NCI-H446 (cell line): ENCODE measurements at regions not wholly inside any gene's neighbourhood (a gene's known extent, or its start where the extent isn't known, plus 50 kb on each side); places are given as distances from the start of the nearest gene placed in this dataset.
A peak's percentile ranks its signal among the peaks of the same experiment; 100 is the strongest.
"Not testable (repeated sequence)": the region's sequence is repeated elsewhere in the genome, so short reads cannot be mapped to it uniquely, and the experiment has no call there.

Experiments used
- DNase-seq, 2 experiments: peaks; one replicate each; lab custom pipeline; 2025; lab: John Stamatoyannopoulos, UW

DNA sequence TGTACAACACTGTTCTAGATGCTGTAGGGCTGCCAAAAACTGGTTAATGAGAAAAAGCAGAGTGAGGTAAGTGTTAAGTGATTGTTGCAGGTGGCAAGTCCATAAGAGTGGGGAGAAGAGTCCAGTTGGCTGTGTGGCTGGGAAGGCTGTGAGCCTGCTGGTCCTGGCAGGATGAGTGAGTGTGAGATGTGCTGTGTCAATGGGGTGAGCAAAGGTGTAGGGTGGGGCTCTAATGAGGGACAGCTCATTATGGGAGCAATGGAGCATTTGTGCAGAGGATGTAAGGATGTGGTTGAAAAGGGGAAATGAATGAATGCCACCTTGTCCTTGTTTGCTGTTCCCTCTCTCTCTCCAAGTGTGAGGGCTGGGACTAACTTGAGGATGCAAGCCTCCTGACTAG lies 145.3 kb upstream of the ROPN1 start:
- DNase-seq = no peak

DNA sequence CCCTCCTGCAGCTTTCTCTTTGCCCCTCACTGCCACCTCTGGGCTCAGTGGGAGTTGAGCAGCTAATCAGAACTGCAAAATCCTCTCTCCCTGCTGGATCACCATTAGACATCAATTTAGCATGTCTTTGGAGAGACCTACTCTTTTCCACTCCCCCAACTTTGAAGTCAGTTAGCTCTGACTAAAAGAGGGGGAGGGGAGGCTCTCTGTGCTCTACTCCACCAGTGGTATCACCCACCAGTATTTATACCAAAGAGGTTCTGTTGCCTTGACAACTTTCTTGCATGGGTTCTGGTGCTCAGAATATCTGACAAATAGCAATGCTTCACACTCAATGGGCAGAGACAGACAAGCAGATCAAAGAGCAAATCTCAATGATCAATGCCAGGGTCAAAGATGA lies 146.2 kb upstream of the ROPN1 start:
- DNase-seq = no peak

DNA sequence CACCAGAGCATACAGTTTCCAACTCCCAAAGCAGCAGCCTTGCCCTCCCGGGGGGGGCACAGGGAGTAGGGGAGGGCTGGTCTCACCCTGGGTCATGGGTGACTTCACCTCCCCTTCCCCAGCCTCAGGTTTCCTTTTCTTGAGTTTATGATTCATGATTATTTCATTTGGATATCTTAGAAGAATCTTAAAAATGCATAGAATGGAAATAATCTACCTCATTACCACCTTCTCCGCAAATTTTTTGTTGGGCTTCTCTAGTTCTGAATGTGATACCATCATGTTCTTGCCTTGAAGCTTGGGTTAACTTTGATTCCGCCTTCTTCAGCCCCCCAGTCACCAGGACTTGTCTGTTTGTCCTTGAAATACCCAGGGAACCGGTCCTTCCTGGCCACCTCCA lies 148.8 kb upstream of the ROPN1 start:
- DNase-seq = no peak

DNA sequence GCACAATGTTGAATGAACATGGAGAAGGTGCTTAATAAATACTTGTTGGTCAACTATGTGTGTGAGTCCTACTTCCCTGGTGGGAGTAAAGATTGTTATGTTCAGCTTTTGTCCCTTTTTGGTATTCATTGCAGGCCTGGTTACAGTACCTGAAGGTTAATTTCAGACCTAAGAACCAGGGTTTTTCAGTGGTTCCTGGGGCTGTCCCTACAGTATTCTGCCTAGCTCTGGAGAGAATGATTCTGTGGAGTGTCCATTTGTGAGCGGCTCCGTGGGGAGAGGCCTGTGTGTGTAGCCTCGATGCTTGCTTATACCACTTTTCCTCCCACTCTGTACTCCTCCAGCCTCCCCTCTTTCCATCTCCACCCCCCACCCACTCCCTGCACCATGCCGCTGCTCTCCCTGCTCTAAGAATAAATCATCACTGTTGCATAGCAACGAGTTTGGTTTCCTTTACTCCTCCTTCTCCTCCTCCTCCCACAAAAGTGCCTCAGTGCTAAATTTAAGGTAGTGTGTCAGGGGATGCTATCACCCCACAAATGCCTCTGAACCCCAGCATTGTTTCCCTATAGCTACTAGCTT lies 150.6 kb upstream of the ROPN1 start:
- no peak for DNase-seq

DNA sequence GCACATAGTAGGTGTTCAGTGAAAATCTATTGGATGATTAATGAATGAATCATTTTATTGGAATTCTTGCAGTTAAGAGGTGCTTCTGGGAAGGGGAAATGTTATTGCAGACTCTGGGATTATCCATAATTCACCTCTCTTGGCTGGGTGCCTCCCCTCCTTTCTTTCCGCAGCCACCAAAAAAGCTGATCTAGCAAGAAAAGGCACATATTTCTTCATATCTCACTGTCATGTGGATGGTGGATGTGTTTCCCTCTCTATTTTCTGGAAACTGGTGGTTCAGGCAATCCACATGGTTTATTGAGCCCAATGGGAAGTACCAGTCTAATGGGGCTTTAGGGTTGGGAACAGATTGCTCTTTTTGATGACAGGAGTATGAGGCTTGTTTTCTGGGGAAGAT lies 151.1 kb upstream of the ROPN1 start:
- no peak for DNase-seq

DNA sequence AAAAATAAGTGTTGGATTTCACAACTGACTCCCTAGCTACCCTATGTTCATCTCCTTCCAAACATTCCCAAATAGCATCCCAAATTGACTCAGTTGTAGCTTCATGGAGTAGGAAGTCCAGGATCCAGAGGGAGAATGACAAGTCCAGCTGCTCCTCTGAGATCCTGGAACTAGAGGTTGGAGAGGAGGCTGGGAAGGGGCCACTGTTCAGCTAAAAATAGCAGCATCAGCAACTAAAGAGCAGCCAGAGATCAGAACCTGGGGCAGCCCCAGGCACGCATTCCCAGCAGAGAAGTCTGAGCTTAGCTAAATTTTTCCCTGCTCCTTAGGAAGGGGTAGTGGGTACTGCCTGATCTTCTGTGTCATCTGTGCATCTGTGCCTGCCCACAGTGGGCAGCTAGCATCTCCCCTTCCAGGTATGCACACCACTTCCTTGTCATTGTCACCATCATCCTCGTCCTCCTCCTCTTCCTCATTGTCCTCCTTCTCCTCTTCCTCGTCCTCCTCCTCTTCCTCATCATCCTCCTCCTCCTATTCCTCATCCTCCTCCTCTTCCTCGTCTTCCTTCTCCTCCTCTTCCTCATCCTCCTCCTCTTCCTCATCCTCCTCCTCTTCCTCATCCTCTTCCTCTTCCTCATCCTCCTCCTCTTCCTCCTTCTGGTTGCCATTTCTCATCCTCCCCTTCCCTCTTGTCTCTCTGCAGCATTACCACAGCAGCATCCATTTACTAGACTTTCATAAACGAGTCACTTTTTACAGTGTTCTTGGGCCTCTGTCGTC lies 152.3 kb upstream of the ROPN1 start:
- no peak for DNase-seq

DNA sequence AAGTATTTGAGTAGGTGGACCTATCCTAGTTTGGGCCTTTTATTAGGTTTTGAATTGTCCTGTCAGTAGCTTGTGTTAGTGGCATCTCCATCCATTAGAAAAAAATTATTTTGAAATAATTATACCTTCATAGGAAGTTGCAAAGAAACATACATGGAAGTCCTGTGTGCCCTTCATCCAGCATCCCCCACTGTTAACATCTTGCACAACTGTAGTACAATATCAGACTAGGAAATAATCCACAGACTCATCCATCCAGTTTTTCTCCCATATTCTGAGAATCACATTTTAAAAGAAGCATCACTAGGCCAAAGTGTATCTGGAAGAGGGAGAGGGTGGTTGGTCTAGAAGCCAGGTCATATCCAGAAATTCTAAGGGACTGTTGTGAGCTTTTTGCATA lies 155.5 kb upstream of the ROPN1 start:
- DNase-seq = no peak

DNA sequence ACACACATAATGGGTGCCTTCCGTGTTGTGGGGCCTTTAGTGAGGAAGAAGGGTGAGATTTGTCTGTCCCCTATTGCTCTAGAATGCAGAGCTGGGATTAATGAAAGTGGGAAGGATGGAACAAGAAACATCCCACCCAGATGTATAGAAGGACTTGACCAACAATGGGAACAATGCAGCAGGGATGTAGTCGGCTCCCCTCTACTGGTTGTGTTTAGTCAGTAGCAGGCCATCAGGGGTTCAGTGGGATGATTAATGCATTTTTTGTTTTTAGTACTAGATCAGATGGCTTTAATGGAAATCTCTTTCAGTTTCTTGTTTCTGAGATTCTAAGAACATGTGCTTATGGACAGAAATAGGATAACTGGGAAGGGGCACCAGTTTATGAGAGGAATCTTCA lies 156.0 kb upstream of the ROPN1 start:
- no peak for DNase-seq

DNA sequence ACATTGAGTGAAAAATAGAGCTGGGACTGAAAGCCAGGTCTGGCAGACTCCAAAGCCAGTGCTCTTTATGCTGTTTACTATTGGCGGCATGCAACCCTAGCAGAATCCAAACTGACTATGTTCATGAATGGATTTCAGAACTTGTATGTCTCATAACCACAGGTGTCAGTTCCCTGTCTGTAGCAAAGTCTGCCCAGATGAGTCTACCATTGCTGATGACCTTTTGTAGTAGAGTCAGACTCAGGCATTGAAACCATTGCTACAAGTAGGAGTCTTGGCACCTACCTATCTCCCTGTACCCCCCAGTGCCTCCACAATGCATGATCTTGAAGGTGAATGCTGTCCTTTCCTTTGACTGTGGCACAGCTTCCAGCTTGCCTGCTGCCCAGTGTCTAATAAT lies 157.2 kb upstream of the ROPN1 start:
- no peak for DNase-seq

DNA sequence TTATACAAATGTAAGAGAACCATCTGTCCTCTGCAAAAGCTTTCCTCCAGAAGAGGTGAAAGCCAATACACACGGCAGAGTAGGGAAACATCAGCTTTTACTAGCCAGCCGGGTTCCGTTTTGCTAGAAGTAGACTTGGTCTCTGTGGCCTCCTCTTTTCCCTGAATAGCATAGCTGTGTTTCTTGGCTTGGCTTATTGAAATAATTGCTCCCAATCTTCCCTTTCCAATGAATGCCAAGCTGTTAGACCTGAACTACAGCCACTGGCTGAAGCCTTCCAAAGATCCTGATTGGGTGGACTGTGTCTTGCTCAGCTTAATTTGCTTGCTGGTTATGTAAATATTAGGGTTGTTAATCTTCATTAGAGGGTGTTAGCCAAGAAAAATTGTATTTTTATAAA lies 157.8 kb upstream of the ROPN1 start:
- peak; percentile 67 to 83 for DNase-seq

DNA sequence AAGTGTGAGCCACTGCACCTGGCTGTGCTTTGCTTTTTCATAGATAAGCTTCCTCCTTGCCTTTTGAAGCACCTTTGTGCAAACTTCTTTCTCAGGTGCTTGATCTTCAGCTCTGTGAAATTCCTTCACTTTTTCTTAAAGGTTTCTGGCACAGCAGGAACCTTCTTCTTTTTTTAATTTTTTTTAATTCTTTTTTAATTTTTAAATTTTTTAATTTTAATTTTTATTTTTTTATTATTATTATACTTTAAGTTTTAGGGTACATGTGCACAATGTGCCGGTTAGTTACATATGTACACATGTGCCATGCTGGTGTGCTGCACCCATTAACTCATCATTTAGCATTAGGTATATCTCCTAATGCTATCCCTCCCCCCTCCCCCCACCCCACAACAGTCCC lies 161.0 kb upstream of the ROPN1 start:
- DNase-seq = not testable (repeated sequence)

DNA sequence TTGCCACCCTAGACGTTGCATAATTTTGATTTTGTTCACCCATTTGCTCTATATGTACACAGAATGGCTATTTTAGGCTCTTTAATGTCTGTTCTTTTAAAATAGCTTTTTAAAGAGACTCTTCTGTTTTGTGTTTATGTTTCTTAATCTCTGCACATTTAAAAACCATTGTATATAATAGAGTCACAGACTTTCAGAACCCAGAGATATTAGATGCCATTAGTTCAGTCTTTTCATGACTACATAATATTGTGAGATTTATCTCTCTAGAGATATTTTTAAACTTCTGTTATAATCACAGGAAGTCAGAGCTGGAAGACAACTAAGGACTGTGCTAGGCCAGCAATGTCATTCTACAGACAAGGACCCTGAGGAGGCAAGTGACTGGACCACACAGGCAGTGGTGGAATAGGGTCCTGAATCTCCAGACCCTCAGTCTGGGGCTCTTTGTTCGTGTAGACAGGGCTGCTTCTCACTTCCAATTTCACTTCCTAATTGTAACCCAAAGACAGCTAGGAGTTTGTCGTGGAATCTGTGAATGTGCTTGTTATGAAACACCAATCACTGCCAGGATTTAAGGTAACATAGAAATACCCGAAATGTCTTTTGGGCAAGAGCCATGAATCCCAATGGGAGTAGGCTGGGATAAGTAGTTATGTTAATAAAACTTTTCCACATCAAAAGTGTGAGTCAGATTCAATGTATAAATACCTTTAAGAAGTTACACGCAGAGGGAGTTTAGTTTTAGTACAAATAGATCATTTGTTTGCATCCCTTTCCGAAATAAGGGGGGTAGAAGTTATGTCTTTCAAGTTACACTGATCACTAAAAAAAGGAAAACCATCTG lies 165.2 kb upstream of the ROPN1 start:
- DNase-seq = no peak

DNA sequence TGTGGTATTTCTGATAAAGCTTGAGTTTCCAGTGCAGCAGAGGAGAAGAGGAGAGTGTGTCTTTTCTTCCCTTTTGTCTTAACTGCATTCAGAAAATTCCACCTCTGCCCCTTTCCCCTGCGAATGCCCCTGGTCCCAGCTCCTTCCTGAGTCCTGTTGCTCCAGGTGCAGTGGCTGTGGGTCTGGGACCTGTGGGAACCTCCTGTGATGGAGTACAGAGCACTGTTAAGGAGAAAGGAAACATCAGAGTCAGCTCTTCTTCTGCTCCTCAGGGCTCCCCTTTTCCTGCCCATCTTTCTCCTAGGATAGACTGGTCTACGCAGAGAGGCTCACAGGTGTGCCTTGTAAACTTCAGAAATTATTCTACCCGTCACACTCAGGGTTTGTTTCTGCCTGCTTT lies 165.8 kb upstream of the ROPN1 start:
- no peak for DNase-seq

DNA sequence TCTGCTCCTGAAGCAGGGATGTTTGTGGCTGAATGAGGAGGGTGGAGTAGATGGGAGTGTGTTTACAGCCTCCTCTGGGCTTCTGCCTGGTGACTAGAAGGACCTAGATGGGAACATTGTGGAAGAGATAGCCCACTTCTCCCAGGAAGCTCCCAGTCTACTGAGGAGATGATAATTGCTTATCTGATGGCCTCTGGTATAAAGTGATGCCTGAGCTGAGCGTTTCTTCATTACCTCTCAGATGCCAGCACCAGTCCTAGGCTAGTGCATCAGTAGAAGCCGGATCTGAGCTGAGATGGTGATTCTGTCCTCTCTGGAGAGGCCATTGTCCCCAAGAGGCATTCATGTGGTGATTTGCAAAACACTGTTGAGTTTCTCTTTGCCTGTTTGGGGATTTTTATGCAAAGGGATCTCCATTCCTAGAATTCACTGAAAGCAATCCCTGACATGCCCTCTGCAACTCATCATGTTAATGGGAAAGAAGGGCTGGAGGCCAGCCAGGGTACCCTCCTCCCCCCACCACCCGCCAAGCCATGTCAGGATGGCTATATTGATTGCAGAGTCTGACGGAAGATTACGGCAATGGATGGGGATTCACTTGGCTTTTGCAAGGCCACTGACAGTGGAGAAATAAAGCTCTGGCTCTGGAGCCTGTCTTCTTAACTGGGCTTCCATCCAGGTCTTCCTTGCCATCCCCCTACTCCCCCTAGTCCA lies 166.4 kb upstream of the ROPN1 start:
- peak; percentile 38 to 70 for DNase-seq

DNA sequence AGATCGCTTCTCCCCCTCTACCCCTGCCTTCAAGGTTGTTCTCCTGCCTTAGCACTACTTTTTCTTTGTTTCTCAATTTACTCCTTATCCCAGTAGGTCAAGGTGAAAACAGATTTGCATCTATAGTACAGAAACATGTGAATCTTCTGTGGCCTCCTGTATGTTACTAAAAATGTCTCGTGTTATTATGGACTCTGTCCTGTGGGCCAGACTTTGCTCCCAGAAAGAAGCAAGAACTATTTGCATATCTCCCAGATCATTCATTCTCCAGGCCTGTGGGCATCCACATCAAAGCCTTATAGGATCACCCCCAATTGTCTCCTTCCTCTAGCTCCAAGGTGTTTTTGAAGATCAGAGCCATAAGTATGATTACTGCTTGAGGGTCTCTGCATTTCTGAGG lies 169.5 kb upstream of the ROPN1 start:
- no peak for DNase-seq

DNA sequence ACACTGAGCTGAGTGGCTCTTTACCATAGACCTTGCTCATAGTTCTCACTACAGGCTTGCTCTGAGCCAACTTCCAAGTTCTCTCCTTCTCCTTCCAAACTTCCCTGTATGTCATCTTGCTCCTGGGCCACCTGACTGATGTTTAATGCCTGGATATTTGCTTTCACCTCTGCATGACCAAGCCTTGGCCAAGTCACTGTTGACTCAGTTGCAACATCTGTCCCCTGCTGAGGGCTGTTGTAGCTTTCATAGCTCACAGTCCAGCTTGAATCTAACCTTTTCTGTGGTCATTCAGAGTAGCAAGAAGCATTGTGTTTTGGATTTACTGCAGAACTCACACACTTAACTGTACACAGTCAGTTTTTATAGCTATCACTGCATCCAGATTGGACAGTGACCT lies 171.8 kb upstream of the ROPN1 start:
- no peak for DNase-seq

DNA sequence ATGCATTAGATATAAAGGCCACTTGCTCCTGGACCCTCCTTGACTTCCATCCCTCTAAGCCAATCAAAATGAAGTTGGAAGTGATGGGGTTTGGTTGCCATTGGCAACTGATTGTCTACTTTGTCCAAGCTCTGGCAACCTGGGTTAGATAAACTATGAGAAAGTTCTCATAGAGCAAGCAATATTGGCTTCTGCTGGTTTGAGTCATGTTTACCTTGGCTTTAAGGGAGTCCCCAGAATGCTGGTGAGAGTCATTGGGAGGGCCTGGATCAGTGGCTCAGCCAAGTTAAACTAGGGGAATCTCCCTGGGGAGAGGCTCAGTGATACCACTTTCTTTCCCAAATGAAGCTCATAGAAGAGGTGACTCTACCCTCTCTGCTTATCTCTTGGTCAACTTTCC lies 176.3 kb upstream of the ROPN1 start:
- DNase-seq = peak; percentile 15 to 33

DNA sequence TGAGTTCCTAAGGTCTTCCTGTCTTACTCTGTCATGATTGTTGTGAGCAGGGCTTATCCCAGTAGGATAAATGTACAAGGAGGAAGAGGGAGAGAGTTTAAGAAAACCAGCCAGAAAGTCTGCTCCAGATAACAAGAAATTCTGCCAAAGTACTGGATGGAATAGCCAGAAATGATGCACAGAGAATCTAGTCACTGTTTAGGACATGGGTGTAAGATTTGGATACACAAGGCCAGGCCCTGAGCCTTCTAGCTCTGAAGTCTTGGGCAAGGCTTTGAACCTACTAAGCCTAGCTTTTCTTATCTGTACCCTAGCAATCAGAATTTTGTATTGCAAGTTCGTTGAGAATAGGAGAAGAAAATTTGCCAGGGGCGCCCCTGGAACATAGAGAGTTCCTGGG lies 180.4 kb upstream of the ROPN1 start:
- DNase-seq = no peak

DNA sequence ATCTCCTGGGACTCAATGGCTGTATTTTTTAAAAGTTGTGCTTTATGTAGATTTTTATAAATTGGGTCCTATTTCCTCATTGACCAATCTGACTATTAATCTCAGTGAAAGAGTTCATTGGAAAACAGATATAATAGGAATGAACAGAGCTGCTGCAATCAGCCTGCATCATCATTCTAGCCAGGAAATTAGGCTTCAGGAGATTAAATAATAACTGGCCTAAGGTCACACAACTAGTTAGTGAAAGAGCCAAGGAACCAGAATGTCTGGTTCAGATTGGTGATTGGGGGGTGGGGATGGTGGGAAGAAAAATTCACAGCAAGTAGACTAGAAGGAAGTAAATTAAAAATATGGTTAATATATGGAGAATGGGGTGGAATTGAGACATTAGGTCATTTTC lies 180.9 kb upstream of the ROPN1 start:
- no peak for DNase-seq

DNA sequence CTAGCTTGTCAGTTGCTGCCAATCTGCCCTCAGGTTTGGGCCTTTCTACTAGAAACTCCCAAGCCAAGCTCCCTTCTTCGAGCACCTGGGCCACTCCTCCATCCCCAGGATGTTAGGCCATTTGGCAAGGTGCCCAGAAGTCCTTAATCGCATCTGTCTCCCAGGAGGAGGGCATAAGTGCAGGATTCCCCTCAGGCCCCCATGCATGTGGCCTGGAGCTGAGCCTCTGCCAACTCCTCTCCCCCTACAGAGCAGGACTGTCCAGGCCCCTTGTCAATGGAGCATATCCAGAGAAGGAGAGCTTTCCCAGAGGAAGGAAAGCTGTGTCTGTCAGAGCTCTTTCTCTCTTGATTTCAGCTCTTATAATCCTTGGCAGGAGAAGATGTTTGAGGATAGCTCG lies 182.6 kb upstream of the ROPN1 start:
- DNase-seq = peak; percentile 84 to 92

DNA sequence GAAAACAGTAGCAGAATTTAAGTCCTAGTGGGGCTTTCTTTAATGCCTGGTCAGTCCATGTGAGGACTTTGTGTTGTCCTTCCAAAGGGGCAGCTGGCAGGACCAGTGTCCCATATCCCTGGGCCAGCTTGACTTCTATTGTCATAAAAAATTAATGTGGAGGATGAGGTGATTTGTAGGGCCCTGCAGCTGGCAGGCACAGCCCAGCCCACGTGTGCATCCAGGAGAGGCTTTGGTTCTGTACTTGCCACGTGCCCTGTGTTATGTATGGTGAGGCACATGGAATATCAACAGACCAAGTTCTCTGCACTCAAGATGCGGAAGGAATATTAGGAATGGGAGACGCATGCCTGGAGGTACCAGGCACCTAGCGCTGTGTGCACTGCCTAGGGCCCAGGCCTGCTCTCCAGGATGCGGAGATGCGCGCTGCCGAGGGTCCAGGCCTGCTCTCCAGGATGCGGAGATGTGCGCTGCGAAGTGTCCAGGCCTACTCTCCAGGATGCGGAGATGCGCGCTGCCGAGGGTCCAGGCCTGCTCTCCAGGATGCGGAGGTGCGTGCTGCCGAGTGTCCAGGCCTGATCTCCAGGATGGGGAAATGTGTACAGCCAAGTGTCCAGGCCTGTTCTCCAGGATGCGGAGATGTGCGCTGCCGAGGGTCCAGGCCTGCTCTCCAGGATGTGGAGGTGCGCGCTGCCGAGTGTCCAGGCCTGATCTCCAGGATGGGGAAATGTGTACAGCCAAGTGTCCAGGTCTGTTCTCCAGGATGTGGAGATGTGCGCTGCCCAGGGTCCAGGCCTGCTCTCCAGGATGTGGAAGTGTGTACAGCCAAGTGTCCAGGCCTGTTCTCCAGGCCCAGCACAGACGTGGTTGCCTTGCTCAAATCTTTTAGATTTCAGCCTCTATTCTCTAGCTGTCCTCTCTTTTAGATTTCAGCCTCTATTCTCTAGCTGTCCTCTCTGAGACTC lies 183.3 kb upstream of the ROPN1 start:
- DNase-seq = peak in 1 of 2 experiments; percentile 44
